ENCODE measurements at regions not wholly inside any gene's neighbourhood (a gene's known extent, or its start where the extent isn't known, plus 50 kb on each side); places are given as distances from the start of the nearest gene placed in this dataset.

DNA sequence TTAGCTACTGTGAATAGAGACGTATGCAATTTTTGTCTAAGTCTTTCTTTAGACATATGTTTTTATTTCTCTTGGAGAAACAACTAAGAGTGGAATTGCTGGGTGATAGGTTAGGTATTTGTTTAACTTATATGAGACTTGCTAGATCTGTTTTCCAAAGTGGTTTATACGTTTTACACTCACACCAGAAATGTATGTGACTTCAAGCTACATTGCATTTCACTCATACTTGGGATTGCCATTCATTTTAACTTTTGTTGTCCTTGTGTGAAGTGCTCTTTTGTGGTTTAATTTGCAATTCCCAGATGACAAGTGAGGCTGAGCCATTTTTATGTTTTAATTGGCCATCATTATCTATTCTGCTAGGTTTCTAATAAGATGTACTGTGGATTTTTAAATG is 817.2 kb downstream of the GLUD2 start:
- CTCF ChIA-PET: no interaction called here
- H3K36me3 ChIP-seq (ENCODE audit: control insufficient read depth in 2 of 2, insufficient read depth in 1 of 2, low read length in 2 of 2): no peaks in the 10 kb centered on the region
- H3K4me3 ChIP-seq (ENCODE audit: low read depth, low read length): no peak overlapping the region
- H3K27ac ChIP-seq (ENCODE audit: extremely low read depth, low read depth, low read length): no peak overlapping the region
- H3K4me1 ChIP-seq (ENCODE audit: control insufficient read depth, insufficient read depth, low read length): no peaks in the 10 kb centered on the region
- TF ChIP-seq ZNF174 (tag by site-specific recombination; IDR thresholded peaks at IDR 0.05): no peak
- TF ChIP-seq ZFP69B (tag by site-specific recombination; IDR thresholded peaks at IDR 0.05): no peak
- TF ChIP-seq ZNF560 (tag by site-specific recombination; IDR thresholded peaks at IDR 0.05; ENCODE audit: borderline replicate concordance): no peak
- TF ChIP-seq ZNF221 (tag by site-specific recombination; IDR thresholded peaks at IDR 0.05; ENCODE audit: borderline replicate concordance): no peak
- TF ChIP-seq TCF7L2 (IDR thresholded peaks at IDR 0.05; ENCODE audit: borderline replicate concordance, low read depth, low read length): no peak
- no peak for TF ChIP-seq ZXDB (tag by site-specific recombination; IDR thresholded peaks at IDR 0.05)
- POLR2A ChIA-PET: no interaction called here
- no peaks in the 10 kb centered on the region for H3K9me3 ChIP-seq (ENCODE audit: control insufficient read depth, insufficient read depth, low read depth, low read length)

DNA sequence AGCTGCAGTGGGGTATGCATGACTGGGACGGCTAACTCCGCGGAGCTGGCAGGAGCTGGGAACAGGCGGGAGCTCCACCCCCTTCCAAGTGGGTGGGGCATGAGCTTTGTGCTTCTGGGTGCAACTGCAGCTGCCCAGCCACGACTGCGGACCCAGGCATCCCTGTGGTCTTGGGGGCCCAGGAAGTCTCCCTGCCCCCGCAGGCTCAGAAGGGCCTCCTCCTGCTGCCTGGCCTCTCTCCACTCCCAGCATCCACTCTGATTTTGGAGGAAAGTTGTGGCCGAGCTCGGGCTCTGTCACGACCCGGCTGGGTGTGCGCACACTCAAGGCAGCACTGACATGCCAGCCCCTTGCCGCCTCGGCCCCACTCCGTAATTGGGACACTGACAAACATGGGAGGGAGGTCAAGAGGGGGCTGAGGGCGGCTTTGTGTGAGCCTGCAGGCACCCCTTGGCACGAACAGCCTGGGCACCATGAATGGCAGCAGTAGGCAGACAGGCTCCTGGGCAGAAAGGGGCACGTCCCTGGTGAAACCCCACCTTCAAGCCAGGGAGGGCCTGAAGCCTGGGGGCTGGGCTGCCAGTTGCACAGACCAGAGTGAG is 822.6 kb downstream of the GLUD2 start:
- TF ChIP-seq HOXC10 (CRISPR knock-in tag; IDR thresholded peaks at IDR 0.05) (0 out of 2 replicates have a peak, but pooled peaks have one; percentile 48), YY1 (tag by site-specific recombination; IDR thresholded peaks at IDR 0.05) (no peak)
- Histone ChIP-seq H3K9me3 (ENCODE audit: control insufficient read depth, insufficient read depth, low read depth, low read length) (no peaks in the 10 kb centered on the region), H3K4me1 (ENCODE audit: control insufficient read depth, insufficient read depth, low read length) (no peaks in the 10 kb centered on the region), H3K27ac (ENCODE audit: extremely low read depth, low read depth, low read length) (no peak overlapping the region), H3K4me3 (ENCODE audit: low read depth, low read length) (no peak overlapping the region), H3K36me3 (ENCODE audit: control insufficient read depth in 2 of 2, insufficient read depth in 1 of 2, low read length in 2 of 2) (no peaks in the 10 kb centered on the region)
- POLR2A ChIA-PET: no interaction called here
- CTCF ChIA-PET: no interaction called here

DNA sequence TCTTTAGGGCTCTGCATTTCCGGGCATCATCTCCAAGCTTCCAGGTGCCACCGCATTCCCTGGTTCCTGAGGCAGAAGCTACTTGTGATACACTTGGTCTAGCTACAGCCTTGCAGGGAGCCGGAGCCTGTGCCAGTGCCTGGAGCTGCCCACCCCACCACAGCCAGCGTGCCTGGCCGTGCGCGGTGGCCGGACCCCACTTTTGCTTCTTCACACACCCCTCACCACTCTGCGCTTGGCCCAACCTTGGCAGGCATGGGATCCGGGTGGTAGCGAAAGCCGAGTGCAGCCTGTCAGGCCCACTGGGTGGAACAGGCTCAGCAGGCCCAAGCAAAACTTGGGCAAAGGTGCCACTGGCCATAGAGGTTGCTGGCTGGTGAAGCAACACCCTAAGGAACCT is 823.7 kb downstream of the GLUD2 start:
- ChIA-PET CTCF (no interaction called here), POLR2A (no interaction called here)

DNA sequence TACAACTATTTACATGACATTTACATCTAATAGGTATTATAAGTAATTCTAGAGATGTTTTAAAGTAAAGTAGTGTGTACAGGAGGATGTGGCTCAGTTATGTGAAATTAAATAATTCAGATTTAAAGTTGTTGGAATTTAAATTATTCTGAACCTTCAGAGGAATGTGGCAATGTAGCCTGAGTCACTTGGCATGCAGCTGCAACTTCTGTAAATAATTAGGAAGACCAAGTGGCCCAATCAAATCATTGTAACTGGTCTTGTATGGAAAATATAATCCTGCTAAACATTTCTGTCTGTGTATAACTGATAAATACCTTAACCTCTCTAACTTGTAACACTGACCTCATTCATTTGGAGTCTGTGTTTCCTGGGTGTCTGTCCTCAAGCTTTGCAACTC is 828.9 kb downstream of the GLUD2 start:
- Histone ChIP-seq H3K4me3 (ENCODE audit: low read depth, low read length) (no peak overlapping the region), H3K36me3 (ENCODE audit: control insufficient read depth in 2 of 2, insufficient read depth in 1 of 2, low read length in 2 of 2) (no peaks in the 10 kb centered on the region), H3K27ac (ENCODE audit: extremely low read depth, low read depth, low read length) (no peak overlapping the region), H3K9me3 (ENCODE audit: control insufficient read depth, insufficient read depth, low read depth, low read length) (no peaks in the 10 kb centered on the region), H3K4me1 (ENCODE audit: control insufficient read depth, insufficient read depth, low read length) (no peaks in the 10 kb centered on the region)
- ChIA-PET CTCF (no interaction called here), POLR2A (no interaction called here)
- TF ChIP-seq, protein P1, sequence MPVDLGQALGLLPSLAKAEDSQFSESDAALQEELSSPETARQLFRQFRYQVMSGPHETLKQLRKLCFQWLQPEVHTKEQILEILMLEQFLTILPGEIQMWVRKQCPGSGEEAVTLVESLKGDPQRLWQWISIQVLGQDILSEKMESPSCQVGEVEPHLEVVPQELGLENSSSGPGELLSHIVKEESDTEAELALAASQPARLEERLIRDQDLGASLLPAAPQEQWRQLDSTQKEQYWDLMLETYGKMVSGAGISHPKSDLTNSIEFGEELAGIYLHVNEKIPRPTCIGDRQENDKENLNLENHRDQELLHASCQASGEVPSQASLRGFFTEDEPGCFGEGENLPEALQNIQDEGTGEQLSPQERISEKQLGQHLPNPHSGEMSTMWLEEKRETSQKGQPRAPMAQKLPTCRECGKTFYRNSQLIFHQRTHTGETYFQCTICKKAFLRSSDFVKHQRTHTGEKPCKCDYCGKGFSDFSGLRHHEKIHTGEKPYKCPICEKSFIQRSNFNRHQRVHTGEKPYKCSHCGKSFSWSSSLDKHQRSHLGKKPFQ (tag by site-specific recombination; IDR thresholded peaks at IDR 0.05): no peak
- TF ChIP-seq ZFP37 (tag by site-specific recombination; IDR thresholded peaks at IDR 0.05) (no peak), ZNF626 (tag by site-specific recombination; IDR thresholded peaks at IDR 0.05) (no peak), ZNF416 (tag by site-specific recombination; IDR thresholded peaks at IDR 0.05) (no peak), ZNF335 (tag by site-specific recombination; conservative IDR thresholded peaks at IDR 0.05) (no peak), ZEB2 (tag by site-specific recombination; IDR thresholded peaks at IDR 0.05) (no peak), OSR2 (tag by site-specific recombination; IDR thresholded peaks at IDR 0.05) (no peak)
- TF ChIP-seq, protein P2, sequence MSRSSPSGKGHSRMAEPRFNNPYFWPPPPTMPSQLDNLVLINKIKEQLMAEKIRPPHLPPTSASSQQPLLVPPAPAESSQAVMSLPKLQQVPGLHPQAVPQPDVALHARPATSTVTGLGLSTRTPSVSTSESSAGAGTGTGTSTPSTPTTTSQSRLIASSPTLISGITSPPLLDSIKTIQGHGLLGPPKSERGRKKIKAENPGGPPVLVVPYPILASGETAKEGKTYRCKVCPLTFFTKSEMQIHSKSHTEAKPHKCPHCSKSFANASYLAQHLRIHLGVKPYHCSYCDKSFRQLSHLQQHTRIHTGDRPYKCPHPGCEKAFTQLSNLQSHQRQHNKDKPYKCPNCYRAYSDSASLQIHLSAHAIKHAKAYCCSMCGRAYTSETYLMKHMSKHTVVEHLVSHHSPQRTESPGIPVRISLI (tag by site-specific recombination; IDR thresholded peaks at IDR 0.05): no peak
- TF ChIP-seq, protein P3, sequence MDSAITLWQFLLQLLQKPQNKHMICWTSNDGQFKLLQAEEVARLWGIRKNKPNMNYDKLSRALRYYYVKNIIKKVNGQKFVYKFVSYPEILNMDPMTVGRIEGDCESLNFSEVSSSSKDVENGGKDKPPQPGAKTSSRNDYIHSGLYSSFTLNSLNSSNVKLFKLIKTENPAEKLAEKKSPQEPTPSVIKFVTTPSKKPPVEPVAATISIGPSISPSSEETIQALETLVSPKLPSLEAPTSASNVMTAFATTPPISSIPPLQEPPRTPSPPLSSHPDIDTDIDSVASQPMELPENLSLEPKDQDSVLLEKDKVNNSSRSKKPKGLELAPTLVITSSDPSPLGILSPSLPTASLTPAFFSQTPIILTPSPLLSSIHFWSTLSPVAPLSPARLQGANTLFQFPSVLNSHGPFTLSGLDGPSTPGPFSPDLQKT (IDR thresholded peaks at IDR 0.05; ENCODE audit: borderline replicate concordance, low read depth, low read length): no peak

More for the DNA sequence above, 823.7 kb downstream of the GLUD2 start:
- Histone ChIP-seq H3K4me1 (ENCODE audit: control insufficient read depth, insufficient read depth, low read length) (no peaks in the 10 kb centered on the region), H3K9me3 (ENCODE audit: control insufficient read depth, insufficient read depth, low read depth, low read length) (no peaks in the 10 kb centered on the region), H3K4me3 (ENCODE audit: low read depth, low read length) (no peak overlapping the region), H3K36me3 (ENCODE audit: control insufficient read depth in 2 of 2, insufficient read depth in 1 of 2, low read length in 2 of 2) (no peaks in the 10 kb centered on the region), H3K27ac (ENCODE audit: extremely low read depth, low read depth, low read length) (no peak overlapping the region)
- TF ChIP-seq ZNF19 (tag by site-specific recombination; IDR thresholded peaks at IDR 0.05; ENCODE audit: low read depth) (no peak), EGR2 (tag by site-specific recombination; IDR thresholded peaks at IDR 0.05; ENCODE audit: low read depth) (no peak), SETDB1 (IDR thresholded peaks at IDR 0.05; ENCODE audit: insufficient read length, low read length) (no peak), ZNF16 (tag by site-specific recombination; IDR thresholded peaks at IDR 0.05; ENCODE audit: low read depth) (no peak), ZNF555 (tag by site-specific recombination; conservative IDR thresholded peaks at IDR 0.05) (no peak), ZBTB17 (tag by site-specific recombination; IDR thresholded peaks at IDR 0.05) (no peak), KLF16 (tag by site-specific recombination; IDR thresholded peaks at IDR 0.05) (no peak), ZNF114 (tag by site-specific recombination; IDR thresholded peaks at IDR 0.05) (no peak), ZNF701 (tag by site-specific recombination; IDR thresholded peaks at IDR 0.05) (no peak), ZBTB21 (tag by site-specific recombination; IDR thresholded peaks at IDR 0.05) (no peak), ZNF169 (tag by site-specific recombination; IDR thresholded peaks at IDR 0.05) (no peak), ZFP41 (tag by site-specific recombination; IDR thresholded peaks at IDR 0.05; ENCODE audit: borderline replicate concordance) (no peak)
- TF ChIP-seq, protein P4, sequence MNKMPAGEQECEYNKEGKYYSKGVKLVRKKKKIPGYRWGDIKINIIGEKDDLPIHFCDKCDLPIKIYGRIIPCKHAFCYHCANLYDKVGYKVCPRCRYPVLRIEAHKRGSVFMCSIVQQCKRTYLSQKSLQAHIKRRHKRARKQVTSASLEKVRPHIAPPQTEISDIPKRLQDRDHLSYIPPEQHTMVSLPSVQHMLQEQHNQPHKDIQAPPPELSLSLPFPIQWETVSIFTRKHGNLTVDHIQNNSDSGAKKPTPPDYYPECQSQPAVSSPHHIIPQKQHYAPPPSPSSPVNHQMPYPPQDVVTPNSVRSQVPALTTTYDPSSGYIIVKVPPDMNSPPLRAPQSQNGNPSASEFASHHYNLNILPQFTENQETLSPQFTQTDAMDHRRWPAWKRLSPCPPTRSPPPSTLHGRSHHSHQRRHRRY (tag by site-specific recombination; IDR thresholded peaks at IDR 0.05): no peak
- TF ChIP-seq, protein P5, sequence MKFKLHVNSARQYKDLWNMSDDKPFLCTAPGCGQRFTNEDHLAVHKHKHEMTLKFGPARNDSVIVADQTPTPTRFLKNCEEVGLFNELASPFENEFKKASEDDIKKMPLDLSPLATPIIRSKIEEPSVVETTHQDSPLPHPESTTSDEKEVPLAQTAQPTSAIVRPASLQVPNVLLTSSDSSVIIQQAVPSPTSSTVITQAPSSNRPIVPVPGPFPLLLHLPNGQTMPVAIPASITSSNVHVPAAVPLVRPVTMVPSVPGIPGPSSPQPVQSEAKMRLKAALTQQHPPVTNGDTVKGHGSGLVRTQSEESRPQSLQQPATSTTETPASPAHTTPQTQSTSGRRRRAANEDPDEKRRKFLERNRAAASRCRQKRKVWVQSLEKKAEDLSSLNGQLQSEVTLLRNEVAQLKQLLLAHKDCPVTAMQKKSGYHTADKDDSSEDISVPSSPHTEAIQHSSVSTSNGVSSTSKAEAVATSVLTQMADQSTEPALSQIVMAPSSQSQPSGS (tag by site-specific recombination; IDR thresholded peaks at IDR 0.05; ENCODE audit: low read depth): no peak
